B cell (primary cell): ENCODE measurements at regions not wholly inside any gene's neighbourhood (a gene's known extent, or its start where the extent isn't known, plus 50 kb on each side); places are given as distances from the start of the nearest gene placed in this dataset.

ENCODE experiments used
- ATAC-seq: fragments of 200-7000 bp; cut with Tn5 transposase; one replicate; pipeline ENCODE4 v1.10.0; 2021; ENCODE audit warnings: low read depth, mild to moderate bottlenecking, moderate number of reproducible peaks, moderate library complexity
- CTCF ChIA-PET: fragments of 350-600 bp; sonication (Branson Sonifier 250); formaldehyde crosslinking; loops from one replicate; lab custom pipeline; 2021; ENCODE audit warnings: antibody characterized with exemption, inconsistent platforms; lab: Charles Lee
- POLR2A ChIA-PET: fragments of 350-600 bp; sonication (Branson Sonifier 250); formaldehyde crosslinking; loops from one replicate; lab custom pipeline; 2021; ENCODE audit warnings: antibody characterized with exemption; lab: Charles Lee
- DNase-seq: peaks from one replicate; pipeline ENCODE4 v3.0.0; 2013
- H2AFZ ChIP-seq: 2 replicates; pipeline ENCODE4 v1.6.1; 2012; ENCODE audit warnings: mild to moderate bottlenecking, low read depth, low read length; ENCODE audit not compliant: insufficient read depth, poor library complexity, severe bottlenecking
- H3K27ac ChIP-seq, 2 donors: 1 replicate in 1 of 2; 2 replicates in 1 of 2; pipeline ENCODE4 v1.5.1; 2012 to 2013; ENCODE audit warnings: low read length in 2 of 2, mild to moderate bottlenecking in 2 of 2, moderate library complexity in 1 of 2
- H3K27me3 ChIP-seq, 4 experiments: fragments of 200-600 bp in 1 of 4; sonication (generic) in 1 of 4; replicated peaks in 1 of 4; 1 replicate in 2 of 4; 2 replicates in 2 of 4; pipeline versions ENCODE4 v1.6.1 to v1.7.0; 2013 to 2016; ENCODE audit warnings: low read length in 3 of 4, mild to moderate bottlenecking in 2 of 4, mixed read lengths in 1 of 4, moderate library complexity in 1 of 4; ENCODE audit not compliant: insufficient read depth in 4 of 4, control insufficient read depth in 3 of 4; ENCODE audit errors: control extremely low read depth in 1 of 4
- H3K36me3 ChIP-seq, 2 experiments: replicated peaks in 1 of 2; 1 replicate in 1 of 2; 2 replicates in 1 of 2; pipeline versions ENCODE4 v1.6.1 to v1.7.1; 2013; ENCODE audit warnings: low read length in 1 of 2; ENCODE audit not compliant: insufficient read depth in 2 of 2, control insufficient read depth in 1 of 2; ENCODE audit errors: control extremely low read depth in 1 of 2, extremely low read depth in 1 of 2
- H3K4me1 ChIP-seq, 2 donors: fragments of 200-600 bp in 1 of 2; sonication (generic) in 1 of 2; 1 replicate in 1 of 2; 2 replicates in 1 of 2; pipeline versions ENCODE4 v1.5.1 to v1.6.1; 2013 to 2017; ENCODE audit warnings: low read length in 2 of 2; ENCODE audit not compliant: control insufficient read depth in 2 of 2, insufficient read depth in 2 of 2
- H3K4me2 ChIP-seq: replicated peaks from 2 replicates; pipeline ENCODE3; 2012; ENCODE audit warnings: mild to moderate bottlenecking, low read depth, low read length; ENCODE audit not compliant: poor library complexity, severe bottlenecking
- H3K4me3 ChIP-seq, 5 experiments: fragments of 200-600 bp in 1 of 5; sonication (generic) in 1 of 5; 1 replicate in 3 of 5; 2 replicates in 2 of 5; pipeline versions ENCODE4 v1.5.1 to v1.7.0; 2011 to 2016; ENCODE audit warnings: low read length in 4 of 5, mild to moderate bottlenecking in 4 of 5, low read depth in 2 of 5, control low read depth in 1 of 5, moderate library complexity in 1 of 5; ENCODE audit not compliant: insufficient read depth in 1 of 5; ENCODE audit errors: control extremely low read depth in 1 of 5, extremely low read depth in 1 of 5
- H3K79me2 ChIP-seq: fragments of 200-600 bp; sonication (generic); one replicate; pipeline ENCODE4 v1.6.0; 2016; ENCODE audit warnings: low read length; ENCODE audit not compliant: control insufficient read depth, insufficient read depth
- H3K9ac ChIP-seq: fragments of 200-600 bp; sonication (generic); 2 replicates; pipeline ENCODE4 v1.6.1; 2017; ENCODE audit warnings: mild to moderate bottlenecking, low read length, moderate library complexity
- H3K9me3 ChIP-seq, 3 donors: one replicate each; pipeline versions ENCODE4 v1.6.1 to v1.7.1; 2013; ENCODE audit warnings: low read length in 2 of 3; ENCODE audit not compliant: control insufficient read depth in 2 of 3, insufficient read depth in 1 of 3; ENCODE audit errors: control extremely low read depth in 1 of 3
- H4K20me1 ChIP-seq: 2 replicates; pipeline ENCODE4 v1.6.0; 2012; ENCODE audit warnings: mild to moderate bottlenecking, low read length; ENCODE audit not compliant: insufficient read depth, control insufficient read depth, poor library complexity, severe bottlenecking
- H3K27ac Mint-ChIP-seq: one replicate; pipeline ENCODE4 v1.8.0; 2021; ENCODE audit warnings: mixed read lengths
- H3K27me3 Mint-ChIP-seq: one replicate; pipeline ENCODE4 v1.8.0; 2021; ENCODE audit warnings: mixed read lengths
- H3K4me1 Mint-ChIP-seq: one replicate; pipeline ENCODE4 v1.8.0; 2021; ENCODE audit warnings: mixed read lengths
- H3K4me3 Mint-ChIP-seq: one replicate; pipeline ENCODE4 v1.8.0; 2021; ENCODE audit warnings: mixed read lengths
- H3K9me3 Mint-ChIP-seq: one replicate; pipeline ENCODE4 v1.8.0; 2022; ENCODE audit warnings: mixed read lengths; ENCODE audit not compliant: insufficient read depth
- CTCF ChIP-seq: fragments of 200-600 bp; IDR thresholded peaks from one replicate; pipeline ENCODE4 v1.8.0; 2022; ENCODE audit warnings: antibody characterized with exemption, mild to moderate bottlenecking
- EZH2 ChIP-seq: IDR thresholded peaks from 2 replicates; pipeline ENCODE4 v1.6.1; 2012; ENCODE audit warnings: borderline replicate concordance, low read depth, mild to moderate bottlenecking, moderate library complexity, low read length; ENCODE audit not compliant: insufficient read depth, poor library complexity, severe bottlenecking
- WGBS: methylation state at CpG from one replicate; pipeline ENCODE4 v1.1.5; 2013; ENCODE audit warnings: missing lambda C conversion rate; ENCODE audit not compliant: insufficient coverage; 5-methylcytosine and 5-hydroxymethylcytosine counted together
- intact Hi-C: fragments of 100-400 bp; cut with micrococcal nuclease; formaldehyde crosslinking; loops from one replicate; pipeline ENCODE4 v1.10.0; 2022

GRCh38 chr2:152280780-152281179 is 54.2 kb upstream of the FMNL2 start:
- CTCF ChIA-PET: no interaction called here
- H3K9ac ChIP-seq: no peak overlapping the region
- intact Hi-C loops: no loop called here
- POLR2A ChIA-PET: no interaction called here
- H3K4me1 ChIP-seq: no peaks in the 10 kb centered on the region
- H3K27ac ChIP-seq: no peak overlapping the region
- Mint-ChIP-seq H3K4me1 (no peaks in the 10 kb centered on the region), H3K4me3 (no peak overlapping the region), H3K27me3 (peaks cover 21% of the 10 kb centered on the region), H3K27ac (no peak overlapping the region), H3K9me3 (peaks cover 3% of the 10 kb centered on the region)
- no peak for ATAC-seq
- H3K4me2 ChIP-seq: no peak overlapping the region
- no peak overlapping the region for H3K4me3 ChIP-seq
- peaks cover 0 to 8% (median 0%) of the 10 kb centered on the region in 3 donors for H3K9me3 ChIP-seq
- no peak for TF ChIP-seq EZH2
- no peak for TF ChIP-seq CTCF
- no peaks in the 10 kb centered on the region for H3K27me3 ChIP-seq
- H4K20me1 ChIP-seq: no peaks in the 10 kb centered on the region
- no CpG with 5 or more reads among the region's 2 CpGs for WGBS
- no peak for DNase-seq
- H3K79me2 ChIP-seq: no peaks in the 10 kb centered on the region
- no peak overlapping the region for H2AFZ ChIP-seq
- H3K36me3 ChIP-seq: no peaks in the 10 kb centered on the region

GRCh38 chr2:152283392-152283791 is 51.6 kb upstream of the FMNL2 start:
- DNase-seq (no peak), ATAC-seq (no peak)
- ChIA-PET POLR2A (no interaction called here), CTCF (no interaction called here)
- H3K4me3 ChIP-seq: no peak overlapping the region
- H3K9me3 ChIP-seq: peaks cover 0 to 8% (median 0%) of the 10 kb centered on the region in 3 donors
- intact Hi-C loops: no loop called here
- Mint-ChIP-seq H3K9me3 (peaks cover under 1% of the 10 kb centered on the region), H3K27ac (no peak overlapping the region), H3K4me3 (no peak overlapping the region), H3K27me3 (peaks cover 16% of the 10 kb centered on the region), H3K4me1 (no peaks in the 10 kb centered on the region)
- no peaks in the 10 kb centered on the region for H3K79me2 ChIP-seq
- no CpG with 5 or more reads among the region's 1 CpG for WGBS
- H4K20me1 ChIP-seq: no peaks in the 10 kb centered on the region
- H3K4me2 ChIP-seq: no peak overlapping the region
- no peak overlapping the region for H3K27ac ChIP-seq
- no peak overlapping the region for H2AFZ ChIP-seq
- H3K9ac ChIP-seq: no peak overlapping the region
- H3K36me3 ChIP-seq: no peaks in the 10 kb centered on the region
- no peaks in the 10 kb centered on the region for H3K27me3 ChIP-seq
- H3K4me1 ChIP-seq: no peaks in the 10 kb centered on the region
- TF ChIP-seq CTCF (no peak), EZH2 (no peak)
